Esophagus squamous epithelium (tissue), 4 donors: ENCODE measurements at regions not wholly inside any gene's neighbourhood (a gene's known extent, or its start where the extent isn't known, plus 50 kb on each side); places are given as distances from the start of the nearest gene placed in this dataset.

Experiments used
- CTCF ChIP-seq, 6 experiments: fragments of 450-650 bp in 4 of 6; fragments of 200-600 bp in 2 of 6; sonication (generic) in 2 of 6; IDR thresholded peaks; one replicate each; pipeline ENCODE4 v1.5.1; 2016 to 2019; ENCODE audit warnings: antibody characterized with exemption in 6 of 6, mild to moderate bottlenecking in 4 of 6, moderate library complexity in 4 of 6
- POLR2A ChIP-seq, 4 donors: fragments of 450-650 bp; IDR thresholded peaks; one replicate each; pipeline ENCODE4 v1.6.1; 2017; ENCODE audit warnings: antibody characterized with exemption in 4 of 4, mild to moderate bottlenecking in 4 of 4, moderate library complexity in 3 of 4

GRCh38 chr7:42372479-42372878, 135.5 kb upstream of the GLI3 start:
- no peak for TF ChIP-seq CTCF (IDR thresholded peaks at IDR 0.05)
- TF ChIP-seq POLR2A (IDR thresholded peaks at IDR 0.05): no peak
